ENCODE measurements at regions not wholly inside any gene's neighbourhood (a gene's known extent, or its start where the extent isn't known, plus 50 kb on each side); places are given as distances from the start of the nearest gene placed in this dataset.

- intact Hi-C loops (cut with DNase I; ENCODE audit: low total_unique reads) = no loop called here
- Histone ChIP-seq H3K36me3 (no peaks in the 10 kb centered on the region), H3K27ac (peak overlapping the region; percentile 10 to 76 (median 29)), H3K9me3 (no peaks in the 10 kb centered on the region), H3K27me3 (no peaks in the 10 kb centered on the region), H3K4me1 (peaks cover 16 to 39% (median 28%) of the 10 kb centered on the region in 4 donors), H3K4me3 (no peak overlapping the region)
- DNase-seq = peak; percentile 81 to 91
- 1 to 30% (median 10%) methylated on average over 16 to 19 of the region's 19 CpGs for WGBS, 5 donors
- TF ChIP-seq POLR2AphosphoS5 (IDR thresholded peaks at IDR 0.05) (peak; percentile 54 to 80 (median 75)), POLR2A (IDR thresholded peaks at IDR 0.05) (no peak), EP300 (IDR thresholded peaks at IDR 0.05) (peak; percentile 12)
- TF ChIP-seq, protein P1, sequence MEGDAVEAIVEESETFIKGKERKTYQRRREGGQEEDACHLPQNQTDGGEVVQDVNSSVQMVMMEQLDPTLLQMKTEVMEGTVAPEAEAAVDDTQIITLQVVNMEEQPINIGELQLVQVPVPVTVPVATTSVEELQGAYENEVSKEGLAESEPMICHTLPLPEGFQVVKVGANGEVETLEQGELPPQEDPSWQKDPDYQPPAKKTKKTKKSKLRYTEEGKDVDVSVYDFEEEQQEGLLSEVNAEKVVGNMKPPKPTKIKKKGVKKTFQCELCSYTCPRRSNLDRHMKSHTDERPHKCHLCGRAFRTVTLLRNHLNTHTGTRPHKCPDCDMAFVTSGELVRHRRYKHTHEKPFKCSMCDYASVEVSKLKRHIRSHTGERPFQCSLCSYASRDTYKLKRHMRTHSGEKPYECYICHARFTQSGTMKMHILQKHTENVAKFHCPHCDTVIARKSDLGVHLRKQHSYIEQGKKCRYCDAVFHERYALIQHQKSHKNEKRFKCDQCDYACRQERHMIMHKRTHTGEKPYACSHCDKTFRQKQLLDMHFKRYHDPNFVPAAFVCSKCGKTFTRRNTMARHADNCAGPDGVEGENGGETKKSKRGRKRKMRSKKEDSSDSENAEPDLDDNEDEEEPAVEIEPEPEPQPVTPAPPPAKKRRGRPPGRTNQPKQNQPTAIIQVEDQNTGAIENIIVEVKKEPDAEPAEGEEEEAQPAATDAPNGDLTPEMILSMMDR (IDR thresholded peaks at IDR 0.05) = no peak
Measured at GRCh38 chr3:194265505-194265892, 85.6 kb downstream of the CPN2 start.

DNA sequence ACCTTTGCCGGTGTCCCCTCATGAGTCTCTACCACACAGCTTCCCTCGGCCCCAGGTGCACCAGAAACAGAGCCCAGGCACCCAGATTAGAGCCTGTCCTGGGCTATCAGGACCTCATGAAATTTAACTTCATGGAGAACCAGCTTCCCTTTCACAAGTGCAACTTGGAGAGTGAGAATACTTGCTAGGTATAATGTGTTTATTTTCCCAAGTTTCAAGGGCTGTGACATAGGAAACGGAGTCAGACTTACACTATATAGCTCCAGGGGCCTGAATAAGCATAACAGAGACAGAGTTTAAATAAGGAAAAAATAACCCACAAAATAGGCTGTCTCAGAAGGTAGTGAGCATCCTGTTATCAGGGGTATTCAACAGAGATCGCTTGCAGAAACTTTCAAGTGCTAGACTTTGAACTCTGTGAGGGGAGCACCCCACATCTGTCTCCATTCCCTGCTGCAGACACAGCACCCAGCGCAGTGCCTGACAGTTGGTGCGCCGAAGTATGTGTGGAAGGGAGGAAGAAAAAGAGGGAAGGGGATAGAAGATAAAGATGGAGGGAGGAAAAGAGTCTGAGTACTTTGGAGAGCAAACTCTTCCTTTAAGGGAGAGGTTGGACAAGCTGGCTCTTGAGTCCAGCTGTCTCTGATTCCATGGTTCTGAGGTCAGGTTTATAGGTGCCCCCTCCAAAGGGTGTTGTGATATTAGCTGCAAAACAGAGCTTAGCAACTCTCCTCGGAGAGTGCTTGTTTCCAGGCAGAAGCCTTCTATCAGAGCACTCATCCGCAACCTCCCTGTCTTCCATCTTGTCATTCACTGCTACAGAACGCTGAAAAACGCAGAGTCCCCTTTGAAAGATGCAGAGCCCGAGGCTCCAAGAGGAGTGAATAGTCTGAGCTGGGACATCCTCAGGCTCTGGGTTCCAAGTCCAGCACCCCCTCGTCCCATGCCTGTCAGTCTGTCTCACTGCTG lies 84.8 kb downstream of the CPN2 start:
- H3K27me3 ChIP-seq = no peaks in the 10 kb centered on the region
- TF ChIP-seq EP300 (IDR thresholded peaks at IDR 0.05) = no peak
- TF ChIP-seq POLR2A (IDR thresholded peaks at IDR 0.05) = no peak
- TF ChIP-seq, protein P1 (IDR thresholded peaks at IDR 0.05) = no peak
- no peak for TF ChIP-seq POLR2AphosphoS5 (IDR thresholded peaks at IDR 0.05)
- DNase-seq = peak in 1 of 2 donors; percentile 10
- no peaks in the 10 kb centered on the region for H3K36me3 ChIP-seq
- peak overlapping the region in 4 of 5 donors; percentile 10 to 76 (median 50) for H3K27ac ChIP-seq
- WGBS, 5 donors = 73 to 82% (median 77%) methylated on average over 13 of the region's 13 CpGs
- intact Hi-C loops (cut with DNase I; ENCODE audit: low total_unique reads) = no loop called here
- peaks cover 24 to 47% (median 35%) of the 10 kb centered on the region in 4 donors for H3K4me1 ChIP-seq
- no peak overlapping the region for H3K4me3 ChIP-seq
- H3K9me3 ChIP-seq = no peaks in the 10 kb centered on the region

- WGBS, 5 donors = 78 to 81% (median 79%) methylated on average over 19 to 26 of the region's 26 CpGs
- H3K27me3 ChIP-seq = no peaks in the 10 kb centered on the region
- DNase-seq = peak in 1 of 2 donors; percentile 83
- H3K4me1 ChIP-seq = peaks cover 27 to 54% (median 42%) of the 10 kb centered on the region in 4 donors
- no peak for TF ChIP-seq POLR2AphosphoS5 (IDR thresholded peaks at IDR 0.05)
- no peak for TF ChIP-seq EP300 (IDR thresholded peaks at IDR 0.05)
- TF ChIP-seq, protein P1 (IDR thresholded peaks at IDR 0.05) = no peak
- TF ChIP-seq POLR2A (IDR thresholded peaks at IDR 0.05) = no peak
- peak overlapping the region in 2 of 5 donors; percentile 17 to 62 for H3K27ac ChIP-seq
- no peaks in the 10 kb centered on the region for H3K9me3 ChIP-seq
- H3K4me3 ChIP-seq = no peak overlapping the region
- intact Hi-C loops (cut with DNase I; ENCODE audit: low total_unique reads) = no loop called here
- H3K36me3 ChIP-seq = no peaks in the 10 kb centered on the region
Measured at GRCh38 chr3:194267744-194268653, 83.1 kb downstream of the CPN2 start.
